Neutrophil (primary cell): ENCODE measurements at regions not wholly inside any gene's neighbourhood (a gene's known extent, or its start where the extent isn't known, plus 50 kb on each side); places are given as distances from the start of the nearest gene placed in this dataset.

ENCODE experiments used
- H3K27ac ChIP-seq: fragments of 200-600 bp; sonication (generic); 2 replicates; pipeline ENCODE4 v1.5.1; 2016; ENCODE audit warnings: mild to moderate bottlenecking, moderate library complexity
- H3K27me3 ChIP-seq: fragments of 200-600 bp; sonication (generic); 2 replicates; pipeline ENCODE4 v1.6.0; 2016; ENCODE audit warnings: mild to moderate bottlenecking
- H3K36me3 ChIP-seq: fragments of 200-600 bp; sonication (generic); 2 replicates; pipeline ENCODE4 v1.5.1; 2017
- H3K4me1 ChIP-seq, 2 experiments: fragments of 200-600 bp in 1 of 2; sonication (generic) in 1 of 2; 1 replicate in 1 of 2; 2 replicates in 1 of 2; pipeline versions ENCODE4 v1.5.1 to v1.6.1; 2013 to 2016; ENCODE audit warnings: low read depth in 1 of 2, low read length in 1 of 2, mild to moderate bottlenecking in 1 of 2, moderate library complexity in 1 of 2; ENCODE audit not compliant: control insufficient read depth in 1 of 2, insufficient read depth in 1 of 2
- H3K4me3 ChIP-seq, 2 experiments: fragments of 200-600 bp in 1 of 2; sonication (generic) in 1 of 2; 1 replicate in 1 of 2; 2 replicates in 1 of 2; pipeline ENCODE4 v1.5.1; 2013 to 2016; ENCODE audit warnings: low read depth in 1 of 2, low read length in 1 of 2, mild to moderate bottlenecking in 1 of 2, moderate library complexity in 1 of 2
- H3K9me3 ChIP-seq: fragments of 200-600 bp; sonication (generic); 2 replicates; pipeline ENCODE4 v1.5.1; 2016
- CTCF ChIP-seq: fragments of 200-600 bp; sonication (generic); IDR thresholded peaks from 2 replicates; pipeline ENCODE4 v1.5.1; 2016; ENCODE audit warnings: antibody characterized with exemption

- TF ChIP-seq CTCF, result no peak
- Histone ChIP-seq H3K36me3 (no peaks in the 10 kb centered on the region), H3K27me3 (peaks cover 43% of the 10 kb centered on the region), H3K9me3 (no peaks in the 10 kb centered on the region), H3K27ac (no peak overlapping the region), H3K4me3 (no peak overlapping the region), H3K4me1 (no peaks in the 10 kb centered on the region)
Measured at GRCh38 chr2:13006426-13006825, 289.7 kb downstream of the TRIB2 start.

- no peaks in the 10 kb centered on the region for H3K9me3 ChIP-seq
- H3K4me3 ChIP-seq, result no peak overlapping the region
- peak; percentile 62 for TF ChIP-seq CTCF
- no peaks in the 10 kb centered on the region for H3K36me3 ChIP-seq
- H3K4me1 ChIP-seq, result no peaks in the 10 kb centered on the region
- peaks cover 43% of the 10 kb centered on the region for H3K27me3 ChIP-seq
- no peak overlapping the region for H3K27ac ChIP-seq
Measured at GRCh38 chr2:13006829-13007717, 290.3 kb downstream of the TRIB2 start.

- no peak for TF ChIP-seq CTCF
- no peaks in the 10 kb centered on the region for H3K4me1 ChIP-seq
- no peak overlapping the region for H3K4me3 ChIP-seq
- peaks cover 26% of the 10 kb centered on the region for H3K27me3 ChIP-seq
- no peaks in the 10 kb centered on the region for H3K9me3 ChIP-seq
- no peaks in the 10 kb centered on the region for H3K36me3 ChIP-seq
- H3K27ac ChIP-seq, result no peak overlapping the region
Measured at GRCh38 chr2:13009027-13009642, 292.4 kb downstream of the TRIB2 start.

GRCh38 chr2:13010283-13010682 lies 293.5 kb downstream of the TRIB2 start:
- no peaks in the 10 kb centered on the region for H3K4me1 ChIP-seq
- H3K27me3 ChIP-seq, result peaks cover 16% of the 10 kb centered on the region
- H3K27ac ChIP-seq, result no peak overlapping the region
- H3K9me3 ChIP-seq, result no peaks in the 10 kb centered on the region
- H3K36me3 ChIP-seq, result no peaks in the 10 kb centered on the region
- H3K4me3 ChIP-seq, result no peak overlapping the region
- TF ChIP-seq CTCF, result no peak

GRCh38 chr2:13014783-13015182 lies 298.0 kb downstream of the TRIB2 start:
- no peak for TF ChIP-seq CTCF
- no peaks in the 10 kb centered on the region for H3K36me3 ChIP-seq
- no peak overlapping the region for H3K27ac ChIP-seq
- H3K9me3 ChIP-seq, result no peaks in the 10 kb centered on the region
- H3K4me1 ChIP-seq, result no peaks in the 10 kb centered on the region
- H3K27me3 ChIP-seq, result no peaks in the 10 kb centered on the region
- no peak overlapping the region for H3K4me3 ChIP-seq
